ENCODE measurements at regions not wholly inside any gene's neighbourhood (a gene's known extent, or its start where the extent isn't known, plus 50 kb on each side); places are given as distances from the start of the nearest gene placed in this dataset.

- TF ChIP-seq EZH2 (IDR thresholded peaks at IDR 0.05; ENCODE audit: low read depth) (no peak), CTCF (conservative IDR thresholded peaks at IDR 0.05) (no peak)
These were observed 220.8 kb upstream of the TNRC6C start for GRCh38 chr17:77737442-77738265.
